ENCODE measurements at regions not wholly inside any gene's neighbourhood (a gene's known extent, or its start where the extent isn't known, plus 50 kb on each side); places are given as distances from the start of the nearest gene placed in this dataset.

- no peak for TF ChIP-seq POLR2A (IDR thresholded peaks at IDR 0.05)
- TF ChIP-seq CTCF (IDR thresholded peaks at IDR 0.05) = no peak
These were observed 84.5 kb downstream of the RND3 start for GRCh38 chr2:150402953-150403352.
